HG02610 (cell line): ENCODE measurements at regions not wholly inside any gene's neighbourhood (a gene's known extent, or its start where the extent isn't known, plus 50 kb on each side); places are given as distances from the start of the nearest gene placed in this dataset.
"Not testable (repeated sequence)": the region's sequence is repeated elsewhere in the genome, so short reads cannot be mapped to it uniquely, and the experiment has no call there.

ENCODE experiments used
- ATAC-seq: cut with Tn5 transposase; IDR thresholded peaks from one replicate; pipeline ENCODE4 v1.9.1; 2021; ENCODE audit warnings: mild to moderate bottlenecking, moderate library complexity; ENCODE audit not compliant: unreplicated experiment

- ATAC-seq, result no peak
Measured at GRCh38 chr17:68097161-68097805, 61.7 kb downstream of the KPNA2 start.

- ATAC-seq, result not testable (repeated sequence)
Measured at GRCh38 chr17:68099341-68099753, 63.8 kb downstream of the KPNA2 start.

- ATAC-seq, result no peak
Measured at GRCh38 chr17:68100000-68100641, 64.6 kb downstream of the KPNA2 start.

- peak; percentile 71 for ATAC-seq
Measured at GRCh38 chr17:68101075-68101986, 65.8 kb downstream of the KPNA2 start.

- no peak for ATAC-seq
Measured at GRCh38 chr17:68101987-68102314, 66.4 kb downstream of the KPNA2 start.

- no peak for ATAC-seq
Measured at GRCh38 chr17:68102318-68102758, 66.8 kb downstream of the KPNA2 start.

GRCh38 chr17:68103148-68103547, 67.6 kb downstream of the KPNA2 start:
- ATAC-seq, result no peak

- no peak for ATAC-seq
Measured at GRCh38 chr17:68106085-68106484, 70.5 kb downstream of the KPNA2 start.

- ATAC-seq, result no peak
Measured at GRCh38 chr17:68107373-68107772, 71.8 kb downstream of the KPNA2 start.

GRCh38 chr17:68108313-68109000, 72.9 kb downstream of the KPNA2 start:
- no peak for ATAC-seq

GRCh38 chr17:68109404-68109803, 73.9 kb downstream of the KPNA2 start:
- not testable (repeated sequence) for ATAC-seq

GRCh38 chr17:68116211-68116610, 80.7 kb downstream of the KPNA2 start:
- ATAC-seq, result not testable (repeated sequence)

- ATAC-seq, result no peak
Measured at GRCh38 chr17:68122587-68122986, 87.1 kb downstream of the KPNA2 start.

- no peak for ATAC-seq
Measured at GRCh38 chr17:68125111-68125870, 89.8 kb downstream of the KPNA2 start.

GRCh38 chr17:68127914-68128313, 92.4 kb downstream of the KPNA2 start:
- ATAC-seq, result no peak

- no peak for ATAC-seq
Measured at GRCh38 chr17:68131456-68131855, 95.9 kb downstream of the KPNA2 start.

GRCh38 chr17:68133346-68134045, 98.0 kb downstream of the KPNA2 start:
- no peak for ATAC-seq

- ATAC-seq, result no peak
Measured at GRCh38 chr17:68134046-68134637, 98.6 kb downstream of the KPNA2 start.

- no peak for ATAC-seq
Measured at GRCh38 chr17:68134731-68135130, 99.2 kb downstream of the KPNA2 start.
